GM12874 (cell line): ENCODE measurements at regions not wholly inside any gene's neighbourhood (a gene's known extent, or its start where the extent isn't known, plus 50 kb on each side); places are given as distances from the start of the nearest gene placed in this dataset.

Experiments
- CTCF ChIP-seq: IDR thresholded peaks from 2 replicates; pipeline ENCODE4 v1.5.1; 2011; ENCODE audit warnings: low read depth, mild to moderate bottlenecking, control low read depth, low read length, moderate library complexity; ENCODE audit not compliant: insufficient read depth

GRCh38 chr2:62330959-62331358, 135.0 kb downstream of the B3GNT2 start:
- no peak for TF ChIP-seq CTCF

GRCh38 chr2:62329797-62330196, 133.9 kb downstream of the B3GNT2 start:
- TF ChIP-seq CTCF = no peak

DNA sequence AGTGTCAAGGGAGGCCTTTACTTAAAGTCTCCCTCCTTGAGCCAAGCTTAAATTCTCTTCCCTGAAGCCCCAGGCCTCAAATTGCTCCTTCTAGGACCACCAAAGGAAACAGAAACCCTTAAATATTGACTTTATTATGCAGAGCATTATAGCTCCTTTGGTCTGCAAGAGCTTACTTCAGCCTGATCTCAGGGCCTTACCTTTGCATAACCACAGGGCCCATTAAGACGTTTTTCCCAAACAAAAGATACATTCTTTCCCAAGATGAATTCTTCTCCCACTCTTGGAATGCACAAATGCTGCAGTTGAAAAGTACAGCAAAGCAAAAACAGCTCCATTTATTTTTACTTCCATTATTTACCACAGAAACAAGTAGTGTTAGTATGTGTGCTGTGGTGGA, 130.8 kb downstream of the B3GNT2 start:
- no peak for TF ChIP-seq CTCF

GRCh38 chr2:62325398-62325797, 129.5 kb downstream of the B3GNT2 start:
- TF ChIP-seq CTCF = no peak

DNA sequence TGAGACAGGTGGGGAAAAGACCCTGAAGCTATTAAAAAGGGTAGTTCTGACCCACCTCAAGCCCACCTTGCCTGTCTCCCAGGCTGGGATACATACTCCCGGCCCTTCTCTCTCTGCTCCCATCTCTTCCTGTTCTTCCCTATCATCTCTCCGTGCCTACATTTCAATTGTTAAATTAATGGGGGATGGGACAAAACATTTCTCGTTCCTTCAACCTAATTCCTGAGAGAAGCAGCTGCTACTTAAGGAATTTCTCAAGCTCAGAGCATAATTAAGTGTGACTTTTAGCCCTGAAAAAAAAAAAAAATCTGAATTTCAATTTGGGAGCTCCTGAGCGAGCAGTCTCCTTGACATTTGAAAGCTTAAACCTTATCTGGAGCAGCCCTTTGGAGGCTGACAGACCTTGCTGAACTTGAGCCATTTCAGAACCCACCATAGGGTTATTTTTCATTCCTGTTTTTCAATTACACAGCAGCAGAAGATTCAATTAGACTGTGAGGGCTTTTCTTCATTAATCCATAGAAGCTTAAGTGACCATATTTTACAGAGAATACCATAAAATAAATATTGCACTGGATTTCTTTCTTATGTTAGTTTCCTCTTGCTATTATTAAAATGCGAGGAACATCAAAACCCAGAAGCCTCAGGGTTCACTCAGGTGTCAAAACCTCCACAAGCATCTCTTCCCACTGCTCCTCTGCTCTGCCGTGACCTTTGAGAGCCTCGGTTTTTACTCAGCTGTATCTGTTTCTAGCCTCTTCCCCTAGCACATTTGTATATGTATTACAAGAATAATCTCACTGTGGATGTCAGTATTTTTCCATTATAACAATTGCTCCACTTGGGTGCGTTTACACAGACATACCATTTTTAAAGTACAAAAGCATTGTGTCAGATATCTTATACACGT, 125.7 kb downstream of the B3GNT2 start:
- no peak for TF ChIP-seq CTCF

- no peak for TF ChIP-seq CTCF
Measured at GRCh38 chr2:62320657-62321357, 124.9 kb downstream of the B3GNT2 start.

- TF ChIP-seq CTCF = no peak
Measured at GRCh38 chr2:62319070-62319469, 123.2 kb downstream of the B3GNT2 start.
